ENCODE measurements at regions not wholly inside any gene's neighbourhood (a gene's known extent, or its start where the extent isn't known, plus 50 kb on each side); places are given as distances from the start of the nearest gene placed in this dataset.

GRCh38 chr3:139870000-139870675 lies 64.8 kb upstream of the CLSTN2 start:
- no peaks in the 10 kb centered on the region for H3K27me3 Mint-ChIP-seq
- no peak overlapping the region for H3K27ac Mint-ChIP-seq
- ATAC-seq = no peak
- no peaks in the 10 kb centered on the region for H3K36me3 Mint-ChIP-seq
- H3K4me3 Mint-ChIP-seq = no peak overlapping the region
- no peaks in the 10 kb centered on the region for H3K4me1 Mint-ChIP-seq
- H3K9me3 Mint-ChIP-seq = peaks cover 8% of the 10 kb centered on the region

- H3K4me1 Mint-ChIP-seq = no peaks in the 10 kb centered on the region
- no peak for ATAC-seq
- H3K27me3 Mint-ChIP-seq = peaks cover 7% of the 10 kb centered on the region
- no peak overlapping the region for H3K27ac Mint-ChIP-seq
- H3K36me3 Mint-ChIP-seq = no peaks in the 10 kb centered on the region
- peaks cover 10% of the 10 kb centered on the region for H3K9me3 Mint-ChIP-seq
- H3K4me3 Mint-ChIP-seq = no peak overlapping the region
Observed at GRCh38 chr3:139868773-139869172, 66.2 kb upstream of the CLSTN2 start.

- no peak for ATAC-seq
- no peak overlapping the region for H3K4me3 Mint-ChIP-seq
- H3K9me3 Mint-ChIP-seq = peaks cover 15% of the 10 kb centered on the region
- no peaks in the 10 kb centered on the region for H3K4me1 Mint-ChIP-seq
- H3K27me3 Mint-ChIP-seq = no peaks in the 10 kb centered on the region
- no peak overlapping the region for H3K27ac Mint-ChIP-seq
- H3K36me3 Mint-ChIP-seq = no peaks in the 10 kb centered on the region
Observed at GRCh38 chr3:139848660-139849059, 86.3 kb upstream of the CLSTN2 start.

GRCh38 chr3:139846729-139847128 lies 88.3 kb upstream of the CLSTN2 start:
- ATAC-seq = no peak
- no peaks in the 10 kb centered on the region for H3K4me1 Mint-ChIP-seq
- H3K27me3 Mint-ChIP-seq = no peaks in the 10 kb centered on the region
- H3K36me3 Mint-ChIP-seq = no peaks in the 10 kb centered on the region
- H3K27ac Mint-ChIP-seq = no peak overlapping the region
- H3K9me3 Mint-ChIP-seq = peaks cover 18% of the 10 kb centered on the region
- H3K4me3 Mint-ChIP-seq = no peak overlapping the region

- Mint-ChIP-seq H3K9me3 (peaks cover 10% of the 10 kb centered on the region), H3K36me3 (no peaks in the 10 kb centered on the region), H3K4me1 (no peaks in the 10 kb centered on the region), H3K27ac (no peak overlapping the region), H3K27me3 (no peaks in the 10 kb centered on the region), H3K4me3 (no peak overlapping the region)
- ATAC-seq = no peak
Observed at GRCh38 chr3:139839659-139840058, 95.3 kb upstream of the CLSTN2 start.

- H3K27ac Mint-ChIP-seq = no peak overlapping the region
- ATAC-seq = no peak
- no peaks in the 10 kb centered on the region for H3K36me3 Mint-ChIP-seq
Observed at GRCh38 chr3:139839014-139839413, 96.0 kb upstream of the CLSTN2 start.

GRCh38 chr3:139838269-139838957 lies 96.6 kb upstream of the CLSTN2 start:
- ATAC-seq = no peak
- Mint-ChIP-seq H3K4me3 (no peak overlapping the region), H3K27me3 (no peaks in the 10 kb centered on the region), H3K27ac (no peak overlapping the region), H3K36me3 (no peaks in the 10 kb centered on the region), H3K9me3 (peaks cover 10% of the 10 kb centered on the region), H3K4me1 (no peaks in the 10 kb centered on the region)

More at GRCh38 chr3:139839014-139839413, 96.0 kb upstream of the CLSTN2 start:
- Mint-ChIP-seq H3K9me3 (peaks cover 10% of the 10 kb centered on the region), H3K27me3 (no peaks in the 10 kb centered on the region), H3K4me1 (no peaks in the 10 kb centered on the region), H3K4me3 (no peak overlapping the region)

GRCh38 chr3:139836698-139837464 lies 98.1 kb upstream of the CLSTN2 start:
- ATAC-seq = no peak
- Mint-ChIP-seq H3K27me3 (no peaks in the 10 kb centered on the region), H3K27ac (no peak overlapping the region), H3K9me3 (peaks cover under 1% of the 10 kb centered on the region), H3K4me1 (no peaks in the 10 kb centered on the region), H3K4me3 (no peak overlapping the region), H3K36me3 (no peaks in the 10 kb centered on the region)

- no peaks in the 10 kb centered on the region for H3K27me3 Mint-ChIP-seq
- H3K36me3 Mint-ChIP-seq = no peaks in the 10 kb centered on the region
- H3K9me3 Mint-ChIP-seq = no peaks in the 10 kb centered on the region
- no peaks in the 10 kb centered on the region for H3K4me1 Mint-ChIP-seq
- ATAC-seq = no peak
- no peak overlapping the region for H3K4me3 Mint-ChIP-seq
- H3K27ac Mint-ChIP-seq = no peak overlapping the region
Observed at GRCh38 chr3:139835830-139836683, 98.9 kb upstream of the CLSTN2 start.

- H3K9me3 Mint-ChIP-seq = no peaks in the 10 kb centered on the region
- H3K36me3 Mint-ChIP-seq = no peaks in the 10 kb centered on the region
- no peak for ATAC-seq
- H3K27me3 Mint-ChIP-seq = no peaks in the 10 kb centered on the region
- no peaks in the 10 kb centered on the region for H3K4me1 Mint-ChIP-seq
- H3K27ac Mint-ChIP-seq = no peak overlapping the region
- H3K4me3 Mint-ChIP-seq = no peak overlapping the region
Observed at GRCh38 chr3:139832998-139833397, 102.0 kb upstream of the CLSTN2 start.

- no peak overlapping the region for H3K27ac Mint-ChIP-seq
- H3K4me3 Mint-ChIP-seq = no peak overlapping the region
- H3K4me1 Mint-ChIP-seq = no peaks in the 10 kb centered on the region
- H3K27me3 Mint-ChIP-seq = no peaks in the 10 kb centered on the region
- H3K9me3 Mint-ChIP-seq = no peaks in the 10 kb centered on the region
- H3K36me3 Mint-ChIP-seq = no peaks in the 10 kb centered on the region
- no peak for ATAC-seq
Observed at GRCh38 chr3:139830817-139831216, 104.2 kb upstream of the CLSTN2 start.

GRCh38 chr3:139827833-139828232 lies 107.2 kb upstream of the CLSTN2 start:
- no peaks in the 10 kb centered on the region for H3K36me3 Mint-ChIP-seq
- H3K4me1 Mint-ChIP-seq = no peaks in the 10 kb centered on the region
- ATAC-seq = no peak

GRCh38 chr3:139824864-139825263 lies 110.1 kb upstream of the CLSTN2 start:
- H3K36me3 Mint-ChIP-seq = no peaks in the 10 kb centered on the region
- no peaks in the 10 kb centered on the region for H3K4me1 Mint-ChIP-seq
- no peak for ATAC-seq
- peaks cover 3% of the 10 kb centered on the region for H3K9me3 Mint-ChIP-seq
- H3K27ac Mint-ChIP-seq = no peak overlapping the region
- no peaks in the 10 kb centered on the region for H3K27me3 Mint-ChIP-seq
- H3K4me3 Mint-ChIP-seq = no peak overlapping the region

More at GRCh38 chr3:139827833-139828232, 107.2 kb upstream of the CLSTN2 start:
- Mint-ChIP-seq H3K27ac (no peak overlapping the region), H3K4me3 (no peak overlapping the region), H3K27me3 (no peaks in the 10 kb centered on the region), H3K9me3 (peaks cover 3% of the 10 kb centered on the region)

- Mint-ChIP-seq H3K9me3 (peaks cover 2% of the 10 kb centered on the region), H3K36me3 (no peaks in the 10 kb centered on the region), H3K27me3 (peaks cover 14% of the 10 kb centered on the region), H3K4me3 (no peak overlapping the region), H3K27ac (no peak overlapping the region), H3K4me1 (no peaks in the 10 kb centered on the region)
- ATAC-seq = no peak
Observed at GRCh38 chr3:139814646-139815045, 120.3 kb upstream of the CLSTN2 start.

- no peaks in the 10 kb centered on the region for H3K27me3 Mint-ChIP-seq
- no peaks in the 10 kb centered on the region for H3K9me3 Mint-ChIP-seq
- ATAC-seq = no peak
Observed at GRCh38 chr3:139811331-139811730, 123.7 kb upstream of the CLSTN2 start.

More at GRCh38 chr3:139811331-139811730, 123.7 kb upstream of the CLSTN2 start:
- Mint-ChIP-seq H3K4me3 (no peak overlapping the region), H3K36me3 (no peaks in the 10 kb centered on the region), H3K4me1 (no peaks in the 10 kb centered on the region), H3K27ac (no peak overlapping the region)
